CD14-positive monocyte (primary cell): ENCODE measurements at regions not wholly inside any gene's neighbourhood (a gene's known extent, or its start where the extent isn't known, plus 50 kb on each side); places are given as distances from the start of the nearest gene placed in this dataset.

Experiments
- DNase-seq, 3 donors: peaks; one replicate each; pipeline ENCODE4 v3.0.0-alpha.2; 2011 to 2022
- H2AFZ ChIP-seq: 2 replicates; pipeline ENCODE4 v1.6.0; 2012; ENCODE audit warnings: mild to moderate bottlenecking, low read depth, low read length, inconsistent platforms; ENCODE audit not compliant: insufficient read depth, poor library complexity, severe bottlenecking
- H3K27ac ChIP-seq, 2 donors: 1 replicate in 1 of 2; 2 replicates in 1 of 2; pipeline ENCODE4 v1.5.1; 2012 to 2013; ENCODE audit warnings: low read length in 2 of 2, control low read depth in 1 of 2, inconsistent platforms in 1 of 2, low read depth in 1 of 2, mild to moderate bottlenecking in 1 of 2
- H3K27me3 ChIP-seq, 2 donors: one replicate each; pipeline versions ENCODE4 v1.6.0 to v1.6.1; 2011 to 2013; ENCODE audit warnings: low read length in 2 of 2; ENCODE audit not compliant: control insufficient read depth in 2 of 2, insufficient read depth in 2 of 2
- H3K36me3 ChIP-seq, 2 donors: replicated peaks in 1 of 2; 1 replicate in 1 of 2; 2 replicates in 1 of 2; pipeline versions ENCODE4 v1.5.1 to v1.6.1; 2012 to 2013; ENCODE audit warnings: low read length in 2 of 2, control low read depth in 1 of 2, inconsistent platforms in 1 of 2, mild to moderate bottlenecking in 1 of 2; ENCODE audit not compliant: insufficient read depth in 2 of 2, control insufficient read depth in 1 of 2
- H3K4me1 ChIP-seq, 2 donors: 1 replicate in 1 of 2; 2 replicates in 1 of 2; pipeline versions ENCODE4 v1.5.1 to v1.6.1; 2012 to 2013; ENCODE audit warnings: low read length in 2 of 2, control low read depth in 1 of 2, inconsistent platforms in 1 of 2, mild to moderate bottlenecking in 1 of 2, moderate library complexity in 1 of 2; ENCODE audit not compliant: insufficient read depth in 2 of 2, control insufficient read depth in 1 of 2
- H3K4me2 ChIP-seq: replicated peaks from 2 replicates; pipeline ENCODE3; 2012; ENCODE audit warnings: low read length, moderate library complexity, mild to moderate bottlenecking; ENCODE audit not compliant: poor library complexity, severe bottlenecking; ENCODE audit errors: extremely low read depth
- H3K4me3 ChIP-seq, 3 experiments: fragments of 200-600 bp in 1 of 3; sonication (generic) in 1 of 3; replicated peaks in 1 of 3; 1 replicate in 2 of 3; 2 replicates in 1 of 3; pipeline ENCODE4 v1.5.1; 2011 to 2013; ENCODE audit warnings: low read length in 3 of 3, mild to moderate bottlenecking in 3 of 3, control low read depth in 2 of 3, low read depth in 2 of 3, inconsistent platforms in 1 of 3, moderate library complexity in 1 of 3
- H3K79me2 ChIP-seq: 2 replicates; pipeline ENCODE4 v1.6.0; 2012; ENCODE audit warnings: mild to moderate bottlenecking, control low read depth, inconsistent platforms, low read length, moderate library complexity; ENCODE audit not compliant: insufficient read depth
- H3K9ac ChIP-seq: 2 replicates; pipeline ENCODE4 v1.6.0; 2017; ENCODE audit warnings: low read length, mild to moderate bottlenecking; ENCODE audit not compliant: insufficient read depth, poor library complexity, severe bottlenecking
- H3K9me3 ChIP-seq, 2 donors: replicated peaks in 1 of 2; 1 replicate in 1 of 2; 2 replicates in 1 of 2; pipeline versions ENCODE4 v1.5.1 to v1.6.1; 2012 to 2013; ENCODE audit warnings: low read length in 2 of 2, control low read depth in 1 of 2; ENCODE audit not compliant: control insufficient read depth in 1 of 2, insufficient read depth in 1 of 2
- H4K20me1 ChIP-seq: 2 replicates; pipeline ENCODE4 v1.6.0; 2012; ENCODE audit warnings: mild to moderate bottlenecking, low read length, control low read depth, moderate library complexity; ENCODE audit not compliant: insufficient read depth
- H3K27ac Mint-ChIP-seq, 7 donors: one replicate each; pipeline ENCODE4 v1.8.0; 2020; ENCODE audit warnings: mild to moderate bottlenecking in 7 of 7, mixed read lengths in 7 of 7, moderate library complexity in 6 of 7, inconsistent platforms in 2 of 7
- H3K27me3 Mint-ChIP-seq, 3 donors: one replicate each; pipeline ENCODE4 v1.8.0; 2021 to 2022; ENCODE audit warnings: low read depth in 3 of 3, mild to moderate bottlenecking in 3 of 3, mixed read lengths in 3 of 3, moderate library complexity in 3 of 3, inconsistent platforms in 1 of 3
- H3K36me3 Mint-ChIP-seq, 2 donors: one replicate each; pipeline ENCODE4 v1.8.0; 2020; ENCODE audit warnings: mixed read lengths in 2 of 2, inconsistent platforms in 1 of 2, mild to moderate bottlenecking in 1 of 2
- H3K4me1 Mint-ChIP-seq: one replicate; pipeline ENCODE4 v1.8.0; 2020; ENCODE audit warnings: mild to moderate bottlenecking, mixed read lengths
- H3K4me3 Mint-ChIP-seq, 2 donors: one replicate each; pipeline ENCODE4 v1.8.0; 2020; ENCODE audit warnings: mild to moderate bottlenecking in 2 of 2, mixed read lengths in 2 of 2, moderate library complexity in 1 of 2
- H3K9me3 Mint-ChIP-seq, 7 donors: one replicate each; pipeline ENCODE4 v1.8.0; 2020 to 2022; ENCODE audit warnings: mixed read lengths in 7 of 7, mild to moderate bottlenecking in 6 of 7, moderate library complexity in 6 of 7, inconsistent platforms in 2 of 7
- CTCF ChIP-seq: fragments of 200-600 bp; IDR thresholded peaks from one replicate; pipeline ENCODE4 v1.8.0; 2022; ENCODE audit warnings: antibody characterized with exemption, mild to moderate bottlenecking
- WGBS: methylation state at CpG from one replicate; pipeline ENCODE4 v1.1.5; 2013; ENCODE audit warnings: missing lambda C conversion rate; ENCODE audit not compliant: insufficient coverage; 5-methylcytosine and 5-hydroxymethylcytosine counted together
- intact Hi-C, 2 donors: fragments of 100-400 bp; cut with micrococcal nuclease; formaldehyde crosslinking; loops; one replicate each; pipeline versions ENCODE4 v1.15.0 to v1.15.1; 2023

- no peak overlapping the region for H3K27ac Mint-ChIP-seq
- intact Hi-C loops: no loop called here
- no peaks in the 10 kb centered on the region for H3K36me3 ChIP-seq
- H3K9me3 ChIP-seq: no peaks in the 10 kb centered on the region
- H3K9me3 Mint-ChIP-seq: peaks cover 0 to 14% (median 3%) of the 10 kb centered on the region in 7 donors
- H3K9ac ChIP-seq: no peak overlapping the region
- DNase-seq: no peak
- no peaks in the 10 kb centered on the region for H3K27me3 ChIP-seq
- H4K20me1 ChIP-seq: no peaks in the 10 kb centered on the region
- H3K4me3 Mint-ChIP-seq: no peak overlapping the region
- no peak overlapping the region for H3K4me3 ChIP-seq
- H2AFZ ChIP-seq: no peak overlapping the region
- peaks cover 0 to 4% (median 3%) of the 10 kb centered on the region in 3 donors for H3K27me3 Mint-ChIP-seq
- no peaks in the 10 kb centered on the region for H3K36me3 Mint-ChIP-seq
- WGBS: 77% methylated on average over 3 of the region's 4 CpGs
- no peak overlapping the region for H3K4me2 ChIP-seq
- no peaks in the 10 kb centered on the region for H3K4me1 Mint-ChIP-seq
- H3K79me2 ChIP-seq: no peaks in the 10 kb centered on the region
- no peak overlapping the region for H3K27ac ChIP-seq
- no peak for TF ChIP-seq CTCF
- H3K4me1 ChIP-seq: no peaks in the 10 kb centered on the region
These were observed 507.2 kb upstream of the LARGE1 start for GRCh38 chr22:34427436-34427835.

- WGBS: no CpG with 5 or more reads among the region's 1 CpG
- no peak for TF ChIP-seq CTCF
- no peaks in the 10 kb centered on the region for H3K36me3 Mint-ChIP-seq
- Histone ChIP-seq H3K9ac (no peak overlapping the region), H3K79me2 (no peaks in the 10 kb centered on the region), H3K4me3 (no peak overlapping the region), H3K9me3 (no peaks in the 10 kb centered on the region), H3K36me3 (no peaks in the 10 kb centered on the region), H2AFZ (no peak overlapping the region), H3K27me3 (no peaks in the 10 kb centered on the region), H3K4me2 (no peak overlapping the region), H3K27ac (no peak overlapping the region), H4K20me1 (no peaks in the 10 kb centered on the region), H3K4me1 (no peaks in the 10 kb centered on the region)
- H3K27ac Mint-ChIP-seq: no peak overlapping the region
- no peak for DNase-seq
- H3K4me1 Mint-ChIP-seq: no peaks in the 10 kb centered on the region
- H3K27me3 Mint-ChIP-seq: peaks cover 0 to 4% (median 3%) of the 10 kb centered on the region in 3 donors
- no peak overlapping the region for H3K4me3 Mint-ChIP-seq
- intact Hi-C loops: no loop called here
- peaks cover 0 to 14% (median 3%) of the 10 kb centered on the region in 7 donors for H3K9me3 Mint-ChIP-seq
These were observed 507.6 kb upstream of the LARGE1 start for GRCh38 chr22:34427841-34428240.
